BJ (cell line): ENCODE measurements at regions not wholly inside any gene's neighbourhood (a gene's known extent, or its start where the extent isn't known, plus 50 kb on each side); places are given as distances from the start of the nearest gene placed in this dataset.

Experiments
- CTCF ChIA-PET: fragments of 350-600 bp; formaldehyde crosslinking; extraction: SDS; loops from one replicate; lab custom pipeline; 2021; ENCODE audit warnings: antibody characterized with exemption, inconsistent platforms; lab: Yijun Ruan, JAX
- POLR2A ChIA-PET: fragments of 300-600 bp; sonication (Branson Sonifier 250); formaldehyde crosslinking; extraction: SDS; loops from one replicate; lab custom pipeline; 2021; ENCODE audit warnings: antibody characterized with exemption; lab: Charles Lee
- DNase-seq: peaks from one replicate; pipeline ENCODE4 v3.0.0-alpha.2; 2011; ENCODE audit warnings: low read depth
- H3K27me3 ChIP-seq: 2 replicates; pipeline ENCODE4 v1.6.0; 2011; ENCODE audit warnings: low read length; ENCODE audit not compliant: control insufficient read depth, insufficient read depth
- H3K36me3 ChIP-seq: 2 replicates; pipeline ENCODE4 v1.5.1; 2011; ENCODE audit warnings: low read length; ENCODE audit not compliant: control insufficient read depth, insufficient read depth
- H3K4me3 ChIP-seq: 2 replicates; pipeline ENCODE4 v1.5.1; 2011; ENCODE audit warnings: low read depth, mild to moderate bottlenecking, control low read depth, low read length
- TF ChIP-seq, protein P1 (sequence below): IDR thresholded peaks from 2 replicates; pipeline ENCODE4 v1.5.1; 2011; ENCODE audit warnings: low read depth, mild to moderate bottlenecking, control low read depth, inconsistent platforms, low read length, moderate library complexity; ENCODE audit not compliant: insufficient read depth

DNA sequence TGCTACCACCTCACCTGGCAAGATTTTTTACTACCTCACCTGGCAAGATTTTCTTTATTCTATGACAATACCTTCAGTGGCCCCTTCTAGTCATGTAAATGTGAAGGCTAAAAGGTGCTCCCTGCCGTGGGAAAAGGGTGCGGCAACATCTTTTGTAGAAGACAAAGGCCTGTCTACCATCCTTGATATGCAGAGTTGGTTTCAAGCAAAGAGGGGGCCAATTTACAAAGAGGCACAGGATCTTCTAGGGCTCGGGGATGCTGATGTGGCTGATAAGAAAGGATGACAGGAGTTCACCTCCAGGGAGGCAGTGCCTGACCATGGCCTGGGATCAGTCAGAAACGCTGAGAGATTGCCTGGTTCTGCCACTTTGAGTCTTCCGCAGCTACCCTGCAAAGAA, 165.4 kb upstream of the SLC1A4 start:
- H3K4me3 ChIP-seq = no peak overlapping the region
- CTCF ChIA-PET = no interaction called here
- H3K36me3 ChIP-seq = no peaks in the 10 kb centered on the region
- no peaks in the 10 kb centered on the region for H3K27me3 ChIP-seq
- TF ChIP-seq, protein P1, sequence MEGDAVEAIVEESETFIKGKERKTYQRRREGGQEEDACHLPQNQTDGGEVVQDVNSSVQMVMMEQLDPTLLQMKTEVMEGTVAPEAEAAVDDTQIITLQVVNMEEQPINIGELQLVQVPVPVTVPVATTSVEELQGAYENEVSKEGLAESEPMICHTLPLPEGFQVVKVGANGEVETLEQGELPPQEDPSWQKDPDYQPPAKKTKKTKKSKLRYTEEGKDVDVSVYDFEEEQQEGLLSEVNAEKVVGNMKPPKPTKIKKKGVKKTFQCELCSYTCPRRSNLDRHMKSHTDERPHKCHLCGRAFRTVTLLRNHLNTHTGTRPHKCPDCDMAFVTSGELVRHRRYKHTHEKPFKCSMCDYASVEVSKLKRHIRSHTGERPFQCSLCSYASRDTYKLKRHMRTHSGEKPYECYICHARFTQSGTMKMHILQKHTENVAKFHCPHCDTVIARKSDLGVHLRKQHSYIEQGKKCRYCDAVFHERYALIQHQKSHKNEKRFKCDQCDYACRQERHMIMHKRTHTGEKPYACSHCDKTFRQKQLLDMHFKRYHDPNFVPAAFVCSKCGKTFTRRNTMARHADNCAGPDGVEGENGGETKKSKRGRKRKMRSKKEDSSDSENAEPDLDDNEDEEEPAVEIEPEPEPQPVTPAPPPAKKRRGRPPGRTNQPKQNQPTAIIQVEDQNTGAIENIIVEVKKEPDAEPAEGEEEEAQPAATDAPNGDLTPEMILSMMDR = no peak
- POLR2A ChIA-PET = no interaction called here
- no peak for DNase-seq

DNA sequence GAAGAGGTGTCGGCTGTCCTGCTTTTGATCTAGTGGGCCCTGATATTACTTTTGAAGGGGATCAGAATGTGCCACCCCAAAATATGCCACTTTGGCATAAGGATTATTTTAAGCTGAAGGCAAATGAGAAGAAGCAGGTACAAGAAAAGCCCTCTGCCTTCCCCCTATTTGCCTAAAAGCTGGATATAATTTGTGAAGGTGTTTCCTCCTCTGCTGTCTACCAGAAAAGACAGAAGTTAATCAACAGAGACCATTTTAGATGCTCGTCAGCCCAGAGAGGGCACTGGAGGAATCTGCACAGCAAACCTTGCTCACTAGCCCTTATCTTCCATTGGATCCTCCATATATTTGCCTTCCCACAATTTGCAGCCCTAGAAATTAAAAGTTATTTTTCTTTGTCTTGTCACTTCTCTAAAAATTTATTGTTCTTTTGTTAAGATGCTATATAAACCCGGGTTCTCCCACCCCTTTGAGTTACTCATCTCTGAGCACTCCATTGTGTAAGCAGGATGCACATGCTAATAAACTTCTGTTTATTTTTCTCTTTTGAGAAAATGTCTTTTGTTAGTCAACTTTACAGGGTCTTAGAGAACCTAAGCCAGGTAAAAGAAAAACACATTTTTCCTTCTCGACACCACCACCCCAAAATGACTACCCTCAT, 163.2 kb upstream of the SLC1A4 start:
- TF ChIP-seq, protein P1 = no peak
- H3K4me3 ChIP-seq = no peak overlapping the region
- H3K36me3 ChIP-seq = no peaks in the 10 kb centered on the region
- DNase-seq = no peak
- no peaks in the 10 kb centered on the region for H3K27me3 ChIP-seq
- POLR2A ChIA-PET = no interaction called here
- CTCF ChIA-PET = no interaction called here

DNA sequence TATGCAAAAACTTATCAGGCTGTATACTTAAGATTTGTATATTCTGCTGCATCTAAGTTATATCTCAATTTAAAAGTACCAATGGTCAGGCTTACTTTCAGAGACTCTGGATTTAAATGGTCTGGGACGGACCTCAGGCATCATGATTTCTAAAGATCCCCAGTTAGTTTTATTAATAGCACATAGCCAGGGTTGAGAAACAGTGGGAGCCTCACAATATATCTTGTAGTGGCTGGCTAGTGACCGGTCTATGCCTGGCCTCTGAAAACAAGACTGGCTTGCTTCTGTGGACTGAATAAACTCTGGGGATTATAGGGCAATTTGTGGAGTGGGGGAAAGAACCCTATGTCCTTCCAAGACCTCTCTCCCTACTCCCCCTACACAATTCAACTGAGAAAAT, 162.5 kb upstream of the SLC1A4 start:
- H3K27me3 ChIP-seq = no peaks in the 10 kb centered on the region
- CTCF ChIA-PET = interaction anchor here (1.0 kb wide), 1 partner anchor 174 kb away, joined by 3 read pairs; no protein-coding TSS in a partner anchor
- H3K36me3 ChIP-seq = no peaks in the 10 kb centered on the region
- no peak overlapping the region for H3K4me3 ChIP-seq
- TF ChIP-seq, protein P1 = no peak
- no peak for DNase-seq
- POLR2A ChIA-PET = no interaction called here

DNA sequence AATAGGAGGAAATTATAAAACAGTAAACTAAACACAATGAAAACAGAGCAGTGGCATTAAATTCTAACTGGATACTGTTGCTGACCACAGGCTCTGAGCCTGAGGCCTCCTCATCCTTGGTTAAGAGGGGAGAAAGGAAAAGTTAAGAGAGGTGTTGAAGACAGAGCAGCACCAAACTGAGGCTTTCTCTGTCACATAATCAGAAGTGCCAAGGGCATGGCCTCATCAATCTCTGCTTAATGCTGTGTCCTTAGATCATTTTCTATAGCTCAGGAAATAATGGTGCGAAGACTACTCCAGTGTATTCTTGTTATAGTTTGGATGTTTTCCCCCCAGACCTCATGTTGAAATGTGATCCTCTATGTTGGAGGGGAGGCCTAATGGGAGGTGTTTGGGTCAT, 160.9 kb upstream of the SLC1A4 start:
- H3K4me3 ChIP-seq = no peak overlapping the region
- POLR2A ChIA-PET = no interaction called here
- no peaks in the 10 kb centered on the region for H3K27me3 ChIP-seq
- TF ChIP-seq, protein P1 = no peak
- no peaks in the 10 kb centered on the region for H3K36me3 ChIP-seq
- no peak for DNase-seq
- CTCF ChIA-PET = interaction anchor here (0.7 to 1.5 kb wide), 2 partner anchors 11 to 49 kb away, joined by 3 to 5 read pairs; no protein-coding TSS in a partner anchor

DNA sequence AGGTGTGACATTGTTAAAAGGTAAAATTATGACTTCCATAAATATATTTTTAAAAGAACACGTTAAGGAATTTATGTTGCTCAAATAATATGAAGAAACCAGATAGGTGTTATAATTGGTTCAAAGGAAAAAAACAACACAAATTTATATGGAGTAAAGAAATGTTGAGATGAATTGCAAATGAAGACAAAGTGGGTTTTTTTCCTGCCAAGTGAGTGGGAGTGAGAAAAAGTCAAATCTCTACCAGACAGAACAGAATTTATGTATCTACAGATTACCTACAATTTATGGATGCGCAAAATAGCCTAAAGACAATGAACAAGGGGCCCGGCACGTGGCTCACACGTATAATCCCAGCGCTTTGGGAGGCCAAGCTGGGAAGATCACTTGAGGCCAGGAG, 159.7 kb upstream of the SLC1A4 start:
- no peak for DNase-seq
- H3K36me3 ChIP-seq = no peaks in the 10 kb centered on the region
- POLR2A ChIA-PET = no interaction called here
- no peaks in the 10 kb centered on the region for H3K27me3 ChIP-seq
- CTCF ChIA-PET = interaction anchor here (1.7 kb wide), 1 partner anchor 9 kb away, joined by 5 read pairs; no protein-coding TSS in a partner anchor
- no peak overlapping the region for H3K4me3 ChIP-seq
- TF ChIP-seq, protein P1 = no peak
